ENCODE measurements at regions not wholly inside any gene's neighbourhood (a gene's known extent, or its start where the extent isn't known, plus 50 kb on each side); places are given as distances from the start of the nearest gene placed in this dataset.

DNA sequence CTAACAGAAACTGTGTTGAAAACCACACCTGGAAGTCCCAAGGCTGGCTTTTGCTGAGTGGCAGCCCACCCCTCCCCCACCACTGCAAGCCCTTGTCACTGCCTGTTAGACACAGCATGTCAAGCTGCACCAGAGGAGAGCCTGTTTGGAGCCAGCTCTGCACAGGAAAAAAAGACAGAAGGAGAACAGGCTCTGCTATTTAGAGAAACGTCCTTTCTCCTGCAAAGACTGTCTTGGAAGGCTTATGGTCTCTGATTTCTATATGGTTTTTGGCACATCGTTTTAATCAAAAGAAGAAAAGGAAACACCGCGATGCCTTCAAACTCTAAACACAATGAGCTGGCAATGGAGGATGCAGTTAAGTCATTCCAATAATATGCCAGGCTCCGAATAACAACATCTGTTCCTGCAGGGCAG, 275.5 kb downstream of the MAP2K4 start:
- TF ChIP-seq, protein P1, sequence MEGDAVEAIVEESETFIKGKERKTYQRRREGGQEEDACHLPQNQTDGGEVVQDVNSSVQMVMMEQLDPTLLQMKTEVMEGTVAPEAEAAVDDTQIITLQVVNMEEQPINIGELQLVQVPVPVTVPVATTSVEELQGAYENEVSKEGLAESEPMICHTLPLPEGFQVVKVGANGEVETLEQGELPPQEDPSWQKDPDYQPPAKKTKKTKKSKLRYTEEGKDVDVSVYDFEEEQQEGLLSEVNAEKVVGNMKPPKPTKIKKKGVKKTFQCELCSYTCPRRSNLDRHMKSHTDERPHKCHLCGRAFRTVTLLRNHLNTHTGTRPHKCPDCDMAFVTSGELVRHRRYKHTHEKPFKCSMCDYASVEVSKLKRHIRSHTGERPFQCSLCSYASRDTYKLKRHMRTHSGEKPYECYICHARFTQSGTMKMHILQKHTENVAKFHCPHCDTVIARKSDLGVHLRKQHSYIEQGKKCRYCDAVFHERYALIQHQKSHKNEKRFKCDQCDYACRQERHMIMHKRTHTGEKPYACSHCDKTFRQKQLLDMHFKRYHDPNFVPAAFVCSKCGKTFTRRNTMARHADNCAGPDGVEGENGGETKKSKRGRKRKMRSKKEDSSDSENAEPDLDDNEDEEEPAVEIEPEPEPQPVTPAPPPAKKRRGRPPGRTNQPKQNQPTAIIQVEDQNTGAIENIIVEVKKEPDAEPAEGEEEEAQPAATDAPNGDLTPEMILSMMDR (IDR thresholded peaks at IDR 0.05) = no peak
- TF ChIP-seq POLR2AphosphoS5 (IDR thresholded peaks at IDR 0.05) = no peak
